Astrocyte of the cerebellum (primary cell): ENCODE measurements at regions not wholly inside any gene's neighbourhood (a gene's known extent, or its start where the extent isn't known, plus 50 kb on each side); places are given as distances from the start of the nearest gene placed in this dataset.

ENCODE experiments used
- DNase-seq: peaks from one replicate; pipeline ENCODE4 v3.0.0-alpha.2; 2011; ENCODE audit warnings: low read depth
- H3K4me3 ChIP-seq: 2 replicates; pipeline ENCODE4 v1.5.1; 2011; ENCODE audit warnings: mild to moderate bottlenecking, low read depth, low read length, moderate library complexity
- CTCF ChIP-seq: IDR thresholded peaks from 2 replicates; pipeline ENCODE4 v1.5.1; 2012; ENCODE audit warnings: low read length, low read depth, moderate library complexity, mild to moderate bottlenecking; ENCODE audit errors: missing control alignments
- in situ Hi-C: cut with HindIII; loops from 2 replicates; pipeline ENCODE4 v1.10.0; 2017; ENCODE audit warnings: low sequenced_read_pairs

GRCh38 chr2:199160677-199161465, 296.9 kb downstream of the SATB2 start:
- in situ Hi-C loops, result no loop called here
- peak; percentile 67 for DNase-seq
- no peak overlapping the region for H3K4me3 ChIP-seq
- no peak for TF ChIP-seq CTCF

GRCh38 chr2:199160081-199160480, 297.7 kb downstream of the SATB2 start:
- in situ Hi-C loops, result no loop called here
- H3K4me3 ChIP-seq, result no peak overlapping the region
- no peak for DNase-seq
- TF ChIP-seq CTCF, result no peak

GRCh38 chr2:199148076-199148845, 309.5 kb downstream of the SATB2 start:
- no peak overlapping the region for H3K4me3 ChIP-seq
- in situ Hi-C loops, result no loop called here
- no peak for DNase-seq
- no peak for TF ChIP-seq CTCF

GRCh38 chr2:199147216-199147615, 310.5 kb downstream of the SATB2 start:
- in situ Hi-C loops, result no loop called here
- no peak for DNase-seq
- no peak for TF ChIP-seq CTCF
- no peak overlapping the region for H3K4me3 ChIP-seq

GRCh38 chr2:199144546-199144945, 313.2 kb downstream of the SATB2 start:
- in situ Hi-C loops, result no loop called here
- no peak overlapping the region for H3K4me3 ChIP-seq
- TF ChIP-seq CTCF, result no peak
- no peak for DNase-seq

GRCh38 chr2:199144036-199144435, 313.7 kb downstream of the SATB2 start:
- TF ChIP-seq CTCF, result no peak
- in situ Hi-C loops, result no loop called here
- H3K4me3 ChIP-seq, result no peak overlapping the region
- no peak for DNase-seq
